ENCODE measurements at regions not wholly inside any gene's neighbourhood (a gene's known extent, or its start where the extent isn't known, plus 50 kb on each side); places are given as distances from the start of the nearest gene placed in this dataset.

DNA sequence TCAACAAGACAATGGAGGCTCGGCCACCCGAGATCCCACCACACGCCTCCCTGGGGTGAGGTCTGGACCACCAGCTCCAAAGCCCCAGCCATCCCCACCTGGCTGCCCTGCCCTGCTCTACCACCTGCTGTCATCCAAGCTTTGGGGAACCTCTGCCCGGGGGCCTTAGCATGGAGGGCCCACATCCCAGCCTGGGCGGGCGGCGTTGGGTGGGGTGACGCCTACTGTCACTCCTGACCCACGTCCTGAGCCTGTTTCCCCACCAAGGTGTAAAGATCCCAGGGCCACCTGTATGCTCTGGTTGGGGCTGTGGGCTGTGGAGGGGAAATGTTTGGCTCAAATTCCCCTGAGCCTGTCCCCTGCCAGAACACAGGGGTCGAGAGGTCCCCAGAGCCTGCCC, 437.6 kb downstream of the EIPR1 start:
- H3K4me2 ChIP-seq (ENCODE audit: low read length) = no peak overlapping the region

DNA sequence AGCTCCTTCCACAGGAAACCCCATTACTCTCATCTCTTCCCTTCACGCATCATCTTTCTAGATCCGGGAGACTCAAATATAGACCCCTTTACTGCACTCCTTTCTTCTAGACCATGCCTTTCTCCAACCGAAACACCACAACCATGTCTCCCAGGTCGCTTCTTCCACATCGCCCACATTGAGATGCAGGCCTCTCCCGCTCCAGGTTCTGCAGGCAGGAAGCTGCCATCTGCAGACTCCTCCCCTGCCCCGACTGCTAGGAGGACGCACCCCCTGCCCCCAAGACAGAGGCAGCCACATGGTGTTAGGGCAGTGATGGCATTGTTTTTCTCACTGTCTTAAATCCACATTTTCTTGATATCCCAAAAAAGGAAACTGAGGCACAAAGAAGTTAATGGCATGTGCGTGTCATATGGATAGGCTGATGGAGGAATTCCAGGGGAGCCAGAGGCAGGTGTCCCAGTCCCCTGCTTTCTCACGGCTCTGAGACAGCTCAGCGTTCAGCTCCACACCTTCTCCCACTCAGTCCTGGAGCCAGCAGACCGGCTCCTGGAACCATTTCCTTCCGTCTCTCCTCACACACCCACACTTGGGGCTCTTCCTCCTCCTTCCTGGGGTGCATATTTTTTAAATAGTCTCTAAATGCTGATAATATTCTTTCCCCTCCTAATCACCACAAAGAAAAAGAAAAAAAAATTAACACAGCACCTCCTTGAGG, 438.4 kb downstream of the EIPR1 start:
- Histone ChIP-seq H3K4me1 (ENCODE audit: control insufficient read depth, low read length) (no peaks in the 10 kb centered on the region), H3F3A (ENCODE audit: control insufficient read depth, insufficient read depth) (no peaks in the 10 kb centered on the region), H4K20me1 (ENCODE audit: control insufficient read depth, insufficient read depth, low read depth, low read length) (no peaks in the 10 kb centered on the region), H3K27ac (ENCODE audit: low read depth, low read length) (no peak overlapping the region), H3K79me2 (ENCODE audit: control insufficient read depth, low read length) (no peaks in the 10 kb centered on the region), H3K9me2 (replicated peaks; ENCODE audit: control insufficient read depth, low read length) (no peaks in the 10 kb centered on the region), H3K4me2 (ENCODE audit: low read length) (no peak overlapping the region), H3K36me3 (ENCODE audit: control insufficient read depth, low read length) (no peaks in the 10 kb centered on the region), H3K27me3 (ENCODE audit: control insufficient read depth, low read length) (no peaks in the 10 kb centered on the region), H3K9me3 (ENCODE audit: control insufficient read depth, insufficient read depth, low read length) (no peaks in the 10 kb centered on the region), H3K4me3 (ENCODE audit: low read length) (no peak overlapping the region)
- no peak for TF ChIP-seq EZH2phosphoT487 (IDR thresholded peaks at IDR 0.05; ENCODE audit: borderline replicate concordance, low read length)
- TF ChIP-seq, protein P1, sequence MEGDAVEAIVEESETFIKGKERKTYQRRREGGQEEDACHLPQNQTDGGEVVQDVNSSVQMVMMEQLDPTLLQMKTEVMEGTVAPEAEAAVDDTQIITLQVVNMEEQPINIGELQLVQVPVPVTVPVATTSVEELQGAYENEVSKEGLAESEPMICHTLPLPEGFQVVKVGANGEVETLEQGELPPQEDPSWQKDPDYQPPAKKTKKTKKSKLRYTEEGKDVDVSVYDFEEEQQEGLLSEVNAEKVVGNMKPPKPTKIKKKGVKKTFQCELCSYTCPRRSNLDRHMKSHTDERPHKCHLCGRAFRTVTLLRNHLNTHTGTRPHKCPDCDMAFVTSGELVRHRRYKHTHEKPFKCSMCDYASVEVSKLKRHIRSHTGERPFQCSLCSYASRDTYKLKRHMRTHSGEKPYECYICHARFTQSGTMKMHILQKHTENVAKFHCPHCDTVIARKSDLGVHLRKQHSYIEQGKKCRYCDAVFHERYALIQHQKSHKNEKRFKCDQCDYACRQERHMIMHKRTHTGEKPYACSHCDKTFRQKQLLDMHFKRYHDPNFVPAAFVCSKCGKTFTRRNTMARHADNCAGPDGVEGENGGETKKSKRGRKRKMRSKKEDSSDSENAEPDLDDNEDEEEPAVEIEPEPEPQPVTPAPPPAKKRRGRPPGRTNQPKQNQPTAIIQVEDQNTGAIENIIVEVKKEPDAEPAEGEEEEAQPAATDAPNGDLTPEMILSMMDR (IDR thresholded peaks at IDR 0.05; ENCODE audit: low read depth, low read length, poor library complexity, severe bottlenecking) = no peak

More for the DNA sequence above, 437.6 kb downstream of the EIPR1 start:
- Histone ChIP-seq H3F3A (ENCODE audit: control insufficient read depth, insufficient read depth) (no peaks in the 10 kb centered on the region), H3K27me3 (ENCODE audit: control insufficient read depth, low read length) (no peaks in the 10 kb centered on the region), H3K4me1 (ENCODE audit: control insufficient read depth, low read length) (no peaks in the 10 kb centered on the region), H3K36me3 (ENCODE audit: control insufficient read depth, low read length) (no peaks in the 10 kb centered on the region), H3K79me2 (ENCODE audit: control insufficient read depth, low read length) (no peaks in the 10 kb centered on the region), H3K9me3 (ENCODE audit: control insufficient read depth, insufficient read depth, low read length) (no peaks in the 10 kb centered on the region), H4K20me1 (ENCODE audit: control insufficient read depth, insufficient read depth, low read depth, low read length) (no peaks in the 10 kb centered on the region), H3K27ac (ENCODE audit: low read depth, low read length) (no peak overlapping the region), H3K9me2 (replicated peaks; ENCODE audit: control insufficient read depth, low read length) (no peaks in the 10 kb centered on the region), H3K4me3 (ENCODE audit: low read length) (no peak overlapping the region)
- TF ChIP-seq, protein P1 (IDR thresholded peaks at IDR 0.05; ENCODE audit: low read depth, low read length, poor library complexity, severe bottlenecking) = no peak
- TF ChIP-seq EZH2phosphoT487 (IDR thresholded peaks at IDR 0.05; ENCODE audit: borderline replicate concordance, low read length) = no peak

DNA sequence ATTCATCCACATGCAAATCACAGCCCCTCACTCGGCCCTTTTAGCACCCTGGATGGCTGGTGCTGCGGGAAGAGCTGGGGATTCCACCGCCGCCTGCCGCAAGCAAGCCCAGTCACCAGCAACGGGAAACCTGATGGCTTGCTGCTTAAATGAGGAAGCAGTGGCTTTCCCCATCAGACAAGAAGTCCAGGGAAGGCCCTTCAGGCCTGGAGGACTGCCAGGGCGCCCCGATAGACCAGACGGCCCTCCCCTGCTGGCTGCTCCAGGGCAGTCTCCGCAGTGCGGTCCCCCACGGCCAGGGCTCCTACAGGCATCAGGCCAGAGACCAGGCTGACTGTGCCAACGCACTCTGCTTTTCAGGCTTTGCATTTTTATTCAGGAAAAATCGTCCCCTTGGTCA, 439.1 kb downstream of the EIPR1 start:
- H3K9me2 ChIP-seq (replicated peaks; ENCODE audit: control insufficient read depth, low read length) = no peaks in the 10 kb centered on the region
- no peaks in the 10 kb centered on the region for H3K27me3 ChIP-seq (ENCODE audit: control insufficient read depth, low read length)
- no peak for TF ChIP-seq EZH2phosphoT487 (IDR thresholded peaks at IDR 0.05; ENCODE audit: borderline replicate concordance, low read length)
- H3K36me3 ChIP-seq (ENCODE audit: control insufficient read depth, low read length) = no peaks in the 10 kb centered on the region
- no peak overlapping the region for H3K4me3 ChIP-seq (ENCODE audit: low read length)
- no peaks in the 10 kb centered on the region for H3F3A ChIP-seq (ENCODE audit: control insufficient read depth, insufficient read depth)
- H4K20me1 ChIP-seq (ENCODE audit: control insufficient read depth, insufficient read depth, low read depth, low read length) = no peaks in the 10 kb centered on the region
- no peak overlapping the region for H3K4me2 ChIP-seq (ENCODE audit: low read length)
- H3K9me3 ChIP-seq (ENCODE audit: control insufficient read depth, insufficient read depth, low read length) = no peaks in the 10 kb centered on the region
- no peaks in the 10 kb centered on the region for H3K79me2 ChIP-seq (ENCODE audit: control insufficient read depth, low read length)
- no peak overlapping the region for H3K27ac ChIP-seq (ENCODE audit: low read depth, low read length)
- no peaks in the 10 kb centered on the region for H3K4me1 ChIP-seq (ENCODE audit: control insufficient read depth, low read length)

DNA sequence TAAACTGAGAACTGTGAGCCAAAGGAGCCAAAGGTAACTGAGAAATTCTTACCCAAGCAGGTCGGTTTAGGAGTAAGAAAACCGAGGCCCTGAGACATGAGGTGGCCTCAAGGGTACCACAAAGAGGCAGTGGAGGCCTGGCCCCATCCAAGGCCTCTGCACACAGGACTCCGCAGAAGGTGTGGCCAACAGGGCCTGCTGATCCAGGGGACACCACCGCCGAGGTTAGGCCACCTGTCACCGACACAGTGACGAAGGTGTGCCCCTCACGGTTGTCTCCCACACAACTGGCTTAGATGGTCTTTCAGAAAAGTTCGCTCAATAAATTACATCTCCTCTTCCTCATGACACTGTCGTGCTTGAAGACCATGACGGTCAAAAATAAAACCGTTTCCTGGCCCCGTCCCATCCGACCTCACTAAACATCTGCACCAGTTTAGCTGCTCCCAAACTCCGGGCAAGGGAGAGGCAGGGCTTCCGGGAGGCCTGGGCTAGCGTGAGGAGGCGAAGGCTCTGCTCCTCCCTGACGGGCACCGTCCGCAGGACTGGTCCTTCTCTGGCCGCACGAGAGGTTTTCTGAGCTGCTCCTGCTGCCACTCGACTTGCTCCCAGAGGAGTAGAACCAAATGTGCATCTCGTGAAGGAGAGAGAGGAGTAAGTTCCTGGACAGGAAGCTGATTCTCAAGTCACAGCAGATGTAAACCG, 442.0 kb downstream of the EIPR1 start:
- no peaks in the 10 kb centered on the region for H3K9me2 ChIP-seq (replicated peaks; ENCODE audit: control insufficient read depth, low read length)
- H3F3A ChIP-seq (ENCODE audit: control insufficient read depth, insufficient read depth) = no peaks in the 10 kb centered on the region
- no peaks in the 10 kb centered on the region for H3K79me2 ChIP-seq (ENCODE audit: control insufficient read depth, low read length)
- no peak overlapping the region for H3K27ac ChIP-seq (ENCODE audit: low read depth, low read length)
- no peaks in the 10 kb centered on the region for H3K36me3 ChIP-seq (ENCODE audit: control insufficient read depth, low read length)
- H4K20me1 ChIP-seq (ENCODE audit: control insufficient read depth, insufficient read depth, low read depth, low read length) = no peaks in the 10 kb centered on the region
- TF ChIP-seq, protein P1 (IDR thresholded peaks at IDR 0.05; ENCODE audit: low read depth, low read length, poor library complexity, severe bottlenecking) = no peak
- TF ChIP-seq EZH2phosphoT487 (IDR thresholded peaks at IDR 0.05; ENCODE audit: borderline replicate concordance, low read length) = no peak
- no peak overlapping the region for H3K4me2 ChIP-seq (ENCODE audit: low read length)
- H3K9me3 ChIP-seq (ENCODE audit: control insufficient read depth, insufficient read depth, low read length) = no peaks in the 10 kb centered on the region
- no peaks in the 10 kb centered on the region for H3K27me3 ChIP-seq (ENCODE audit: control insufficient read depth, low read length)
- no peak overlapping the region for H3K4me3 ChIP-seq (ENCODE audit: low read length)
- H3K4me1 ChIP-seq (ENCODE audit: control insufficient read depth, low read length) = no peaks in the 10 kb centered on the region

Data from DOHH2 (cell line).